ENCODE measurements at regions not wholly inside any gene's neighbourhood (a gene's known extent, or its start where the extent isn't known, plus 50 kb on each side); places are given as distances from the start of the nearest gene placed in this dataset.

GRCh38 chr6:139693735-139694134 lies 319.3 kb upstream of the CITED2 start:
- no peak for DNase-seq (ENCODE audit: low spot score)
- Histone ChIP-seq H3K36me3 (no peaks in the 10 kb centered on the region), H3K27me3 (no peaks in the 10 kb centered on the region), H3K4me1 (no peaks in the 10 kb centered on the region), H3K9me3 (no peaks in the 10 kb centered on the region), H3K27ac (no peak overlapping the region), H3K4me3 (no peak overlapping the region)
- TF ChIP-seq CTCF (IDR thresholded peaks at IDR 0.05): no peak

GRCh38 chr6:139690007-139690406 lies 315.6 kb upstream of the CITED2 start:
- Histone ChIP-seq H3K27ac (no peak overlapping the region), H3K4me3 (no peak overlapping the region), H3K36me3 (no peaks in the 10 kb centered on the region), H3K9me3 (no peaks in the 10 kb centered on the region), H3K4me1 (no peaks in the 10 kb centered on the region), H3K27me3 (no peaks in the 10 kb centered on the region)
- no peak for DNase-seq (ENCODE audit: low spot score)
- TF ChIP-seq CTCF (IDR thresholded peaks at IDR 0.05): no peak

- no peak for TF ChIP-seq CTCF (IDR thresholded peaks at IDR 0.05)
- Histone ChIP-seq H3K4me1 (no peaks in the 10 kb centered on the region), H3K27me3 (no peaks in the 10 kb centered on the region), H3K9me3 (no peaks in the 10 kb centered on the region), H3K4me3 (no peak overlapping the region), H3K36me3 (no peaks in the 10 kb centered on the region), H3K27ac (peak overlapping the region in 1 of 2 donors; percentile 40)
- DNase-seq (ENCODE audit: low spot score): no peak
Measured at GRCh38 chr6:139687055-139687454, 312.6 kb upstream of the CITED2 start.

GRCh38 chr6:139686308-139686707 lies 311.9 kb upstream of the CITED2 start:
- no peak for DNase-seq (ENCODE audit: low spot score)
- TF ChIP-seq CTCF (IDR thresholded peaks at IDR 0.05): no peak
- Histone ChIP-seq H3K36me3 (no peaks in the 10 kb centered on the region), H3K4me3 (no peak overlapping the region), H3K4me1 (no peaks in the 10 kb centered on the region), H3K27ac (peak overlapping the region in 1 of 2 donors; percentile 40), H3K27me3 (no peaks in the 10 kb centered on the region), H3K9me3 (no peaks in the 10 kb centered on the region)

GRCh38 chr6:139685009-139685408 lies 310.6 kb upstream of the CITED2 start:
- TF ChIP-seq CTCF (IDR thresholded peaks at IDR 0.05): no peak
- DNase-seq (ENCODE audit: low spot score): no peak
- H3K4me1 ChIP-seq: no peaks in the 10 kb centered on the region
- no peak overlapping the region for H3K27ac ChIP-seq
- no peak overlapping the region for H3K4me3 ChIP-seq
- no peaks in the 10 kb centered on the region for H3K27me3 ChIP-seq
- H3K36me3 ChIP-seq: no peaks in the 10 kb centered on the region
- no peaks in the 10 kb centered on the region for H3K9me3 ChIP-seq

GRCh38 chr6:139680819-139681218 lies 306.4 kb upstream of the CITED2 start:
- Histone ChIP-seq H3K4me3 (no peak overlapping the region), H3K27me3 (no peaks in the 10 kb centered on the region), H3K4me1 (no peaks in the 10 kb centered on the region), H3K36me3 (no peaks in the 10 kb centered on the region), H3K27ac (no peak overlapping the region), H3K9me3 (no peaks in the 10 kb centered on the region)
- DNase-seq (ENCODE audit: low spot score): no peak
- TF ChIP-seq CTCF (IDR thresholded peaks at IDR 0.05): no peak

Data from right atrium auricular region (tissue), 2 donors.